Activated CD4-positive, alpha-beta T cell treated with anti-CD3 and anti-CD28 coated beads, Interleukin-2, amount 50 U/mL, for 48 hours (primary cell): ENCODE measurements at regions not wholly inside any gene's neighbourhood (a gene's known extent, or its start where the extent isn't known, plus 50 kb on each side); places are given as distances from the start of the nearest gene placed in this dataset.

Experiments used
- DNase-seq, 2 experiments: peaks; one replicate each; pipeline ENCODE4 v3.0.0-alpha.2; 2020

DNA sequence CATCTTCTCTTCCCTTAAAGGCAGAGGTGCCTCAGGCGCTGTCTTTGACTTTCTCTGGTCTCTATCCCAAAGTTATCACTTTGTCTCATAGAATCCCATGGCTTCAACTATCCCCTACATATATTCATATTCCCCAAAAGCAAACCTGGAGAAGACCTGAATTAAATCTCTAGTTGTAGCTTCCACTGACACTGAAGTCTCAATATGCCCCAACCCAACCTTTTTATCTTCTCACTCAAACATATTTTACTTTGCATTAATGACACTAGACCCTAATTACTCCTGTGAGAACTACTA lies 354.5 kb upstream of the DUSP10 start:
- DNase-seq = no peak

DNA sequence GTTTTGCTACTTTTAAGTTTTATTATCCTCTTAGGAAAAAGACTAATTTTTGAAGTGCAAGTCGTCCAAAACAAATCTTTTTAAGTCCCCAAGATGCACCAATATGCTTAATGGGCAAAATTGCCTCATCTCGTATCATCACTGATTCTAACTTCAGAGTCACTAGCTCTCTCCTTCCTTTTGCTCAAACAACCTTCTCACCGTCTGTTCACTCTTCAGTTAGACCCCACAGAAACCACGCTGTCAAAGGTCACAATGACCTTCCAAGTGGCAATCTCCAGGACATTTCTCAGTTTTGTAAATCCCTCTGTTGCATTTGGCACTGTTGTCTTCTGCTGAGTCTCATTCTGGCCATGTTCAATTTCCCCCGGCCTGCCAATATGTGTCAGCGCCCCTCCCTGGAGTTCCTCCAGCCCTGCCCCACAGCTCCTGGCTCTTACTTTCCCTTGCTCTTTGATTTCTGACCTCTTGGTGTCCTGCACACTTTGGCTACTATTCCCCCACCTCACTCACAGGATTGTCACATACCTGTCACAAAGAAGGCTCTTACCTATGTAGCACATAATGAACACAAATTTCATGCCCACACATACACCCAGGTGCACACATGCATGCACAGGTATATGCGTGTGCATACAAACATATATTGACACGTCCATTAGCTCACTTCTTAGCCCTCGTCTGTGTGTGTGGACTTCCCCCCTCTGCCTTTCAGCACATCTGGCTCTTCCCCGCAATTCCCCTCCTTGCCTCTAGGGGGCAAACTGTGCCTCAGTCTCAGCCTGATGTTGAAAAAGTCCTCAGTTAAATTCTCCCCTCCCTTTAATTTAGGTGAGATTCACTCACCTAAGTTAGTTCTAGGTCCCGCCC lies 354.0 kb upstream of the DUSP10 start:
- peak; percentile 62 to 71 for DNase-seq

DNA sequence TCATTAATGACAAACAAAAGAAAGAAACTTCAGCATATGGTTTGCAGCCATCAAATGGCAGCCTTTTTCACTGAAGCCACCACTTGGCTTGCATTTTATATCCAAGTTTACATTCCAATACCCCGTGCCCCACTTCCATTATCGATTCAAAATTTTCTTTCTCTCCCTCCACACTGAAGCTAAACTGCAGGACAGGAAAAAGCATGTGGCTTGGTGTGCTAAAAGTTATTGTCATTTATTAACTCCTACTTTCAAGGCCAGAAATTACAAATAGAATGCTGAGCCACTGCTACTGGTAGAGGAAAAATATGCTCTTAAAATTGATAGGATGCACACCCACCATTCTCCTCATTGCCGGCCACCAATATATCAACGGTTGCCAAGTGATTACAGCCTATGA lies 351.6 kb upstream of the DUSP10 start:
- no peak for DNase-seq

DNA sequence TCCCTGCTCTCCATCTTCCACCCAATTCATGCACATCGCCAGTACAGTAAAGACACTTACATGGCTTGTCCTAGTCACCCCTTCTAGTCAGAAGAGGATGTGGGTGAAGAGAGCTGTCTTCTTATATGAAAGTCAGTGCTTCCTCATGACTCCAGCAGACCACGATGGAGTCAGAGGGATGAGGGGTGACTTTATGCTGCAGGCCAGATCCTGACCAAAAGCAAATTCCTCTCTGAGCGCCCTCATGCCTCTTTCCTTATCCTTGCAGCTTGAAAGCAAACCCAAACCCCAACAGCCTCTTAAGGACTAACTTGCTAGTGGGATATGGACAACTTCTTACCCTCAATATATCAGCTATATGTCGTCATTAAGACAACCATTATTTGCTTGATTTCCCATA lies 348.2 kb upstream of the DUSP10 start:
- no peak for DNase-seq

DNA sequence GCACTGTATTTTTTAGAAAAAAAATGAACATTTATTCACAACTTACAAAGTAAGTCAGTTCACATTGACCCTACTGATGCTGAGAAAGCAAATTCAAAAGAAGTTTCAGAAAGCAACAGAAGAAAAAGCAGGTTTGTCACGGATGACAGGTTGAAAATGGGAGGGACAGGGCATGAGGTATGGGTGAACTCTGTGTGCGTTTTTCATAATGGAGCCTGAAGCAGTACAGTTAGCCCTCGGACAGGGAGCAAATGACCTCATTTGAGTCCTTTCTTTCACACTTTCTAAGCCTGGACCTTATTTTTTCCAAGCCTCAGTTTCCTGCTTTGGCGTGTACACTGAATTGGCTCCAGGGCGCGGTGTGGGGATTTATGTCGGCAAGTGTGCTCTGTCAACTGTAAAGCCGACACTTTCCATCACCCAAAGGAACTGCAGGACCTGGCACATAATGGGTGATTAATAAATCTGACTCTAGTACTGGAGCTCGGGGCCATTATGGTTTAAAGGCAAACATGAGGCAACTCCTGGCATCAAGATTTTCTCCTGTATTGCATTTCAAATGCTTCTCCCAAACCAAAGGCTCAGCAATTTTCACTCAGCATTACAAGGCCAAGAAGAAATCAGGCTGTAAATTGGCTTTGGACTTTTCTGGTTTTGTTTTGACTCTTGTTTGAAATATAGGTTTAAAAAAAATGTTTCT lies 345.5 kb upstream of the DUSP10 start:
- no peak for DNase-seq

DNA sequence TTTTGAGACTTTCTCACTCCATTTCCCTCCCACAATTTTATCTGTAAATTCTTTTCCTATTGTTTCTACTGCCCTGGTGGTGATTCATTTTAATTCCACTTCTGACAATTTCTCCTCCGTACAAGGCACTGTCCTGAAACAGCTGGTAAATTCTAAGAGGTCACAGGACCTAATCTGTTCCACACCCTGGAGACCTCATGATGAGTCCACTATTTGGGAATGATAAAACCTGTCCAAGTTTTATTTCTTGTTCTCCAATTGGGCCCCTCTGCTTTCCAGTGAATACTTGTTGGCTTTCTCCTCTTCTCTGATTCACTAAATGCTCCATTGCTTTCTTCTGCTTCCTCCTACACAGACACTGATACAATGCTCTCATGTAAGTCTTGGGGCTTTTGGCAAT lies 343.1 kb upstream of the DUSP10 start:
- no peak for DNase-seq

DNA sequence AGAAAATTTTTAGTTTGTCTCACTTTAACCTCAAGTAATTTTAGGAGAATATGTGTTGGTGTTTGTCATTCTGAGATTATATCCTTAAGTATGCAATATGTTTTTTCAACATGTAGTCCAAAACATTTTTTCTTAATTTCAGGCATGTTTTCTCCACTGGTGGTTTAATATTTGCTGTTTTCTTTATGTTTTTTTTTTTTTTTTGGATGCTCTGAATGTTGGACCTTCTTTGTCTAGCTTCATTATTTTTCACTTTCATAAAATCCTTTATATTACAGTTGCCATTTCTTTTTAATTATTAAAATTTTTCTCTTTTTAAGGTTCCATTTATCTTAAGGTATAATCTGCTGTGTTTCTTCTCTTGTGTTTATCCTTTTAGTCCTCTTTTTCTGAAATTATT lies 342.2 kb upstream of the DUSP10 start:
- DNase-seq = no peak

DNA sequence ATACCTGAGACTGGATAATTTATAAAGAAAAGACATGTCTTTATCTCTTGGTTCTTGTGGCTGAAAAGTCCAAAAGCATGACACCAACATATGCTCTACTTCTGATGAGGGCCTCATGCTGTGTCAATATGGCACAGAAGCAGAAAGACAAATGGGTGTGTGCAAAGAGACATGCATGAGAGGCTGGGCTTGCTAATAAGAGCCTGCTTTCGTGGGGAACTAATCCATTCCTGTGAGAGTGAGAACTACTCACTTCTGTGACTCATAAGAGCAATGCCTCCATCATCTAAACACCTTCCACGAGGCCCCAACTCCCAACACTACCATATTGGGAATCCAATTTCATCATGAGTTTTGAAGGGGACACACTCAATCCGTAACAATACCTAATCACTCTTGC lies 340.0 kb upstream of the DUSP10 start:
- no peak for DNase-seq

DNA sequence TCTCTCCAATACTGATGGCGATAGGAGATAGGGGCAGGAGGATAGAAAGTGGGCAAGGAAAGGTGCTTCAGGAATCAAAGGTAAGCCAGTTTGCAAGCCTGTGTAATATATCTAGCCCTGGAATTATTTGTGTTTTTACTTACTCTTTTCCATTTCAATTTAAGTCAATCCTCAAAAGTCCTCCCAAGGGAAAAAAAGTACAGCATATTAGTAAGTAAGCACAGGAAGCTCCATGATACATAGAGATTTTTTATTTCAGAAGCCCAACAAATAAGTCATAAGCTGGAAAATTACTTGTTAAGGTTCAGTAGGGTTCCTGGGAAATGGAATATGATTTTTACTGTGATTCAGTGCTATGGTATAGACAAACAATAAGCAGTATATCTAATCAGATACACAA lies 337.7 kb upstream of the DUSP10 start:
- DNase-seq = no peak

DNA sequence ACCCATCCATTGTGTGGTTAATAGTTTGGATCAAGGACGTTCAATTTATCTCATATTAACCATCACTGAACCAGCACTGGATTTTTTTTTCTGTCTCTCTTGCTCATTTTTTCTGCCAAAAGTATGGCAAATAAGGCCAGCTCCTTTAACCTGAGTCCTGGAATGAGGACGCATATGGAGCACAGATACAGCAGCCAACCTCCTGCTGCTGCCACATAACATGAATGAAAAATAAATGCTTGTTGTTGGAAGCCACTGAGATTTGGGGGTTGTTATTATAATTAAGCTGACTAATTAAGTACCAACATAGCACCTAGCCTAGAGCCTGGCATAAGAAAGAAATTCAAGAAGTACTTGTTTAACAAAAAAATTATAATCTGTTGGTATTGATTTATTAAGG lies 335.3 kb upstream of the DUSP10 start:
- DNase-seq = no peak

DNA sequence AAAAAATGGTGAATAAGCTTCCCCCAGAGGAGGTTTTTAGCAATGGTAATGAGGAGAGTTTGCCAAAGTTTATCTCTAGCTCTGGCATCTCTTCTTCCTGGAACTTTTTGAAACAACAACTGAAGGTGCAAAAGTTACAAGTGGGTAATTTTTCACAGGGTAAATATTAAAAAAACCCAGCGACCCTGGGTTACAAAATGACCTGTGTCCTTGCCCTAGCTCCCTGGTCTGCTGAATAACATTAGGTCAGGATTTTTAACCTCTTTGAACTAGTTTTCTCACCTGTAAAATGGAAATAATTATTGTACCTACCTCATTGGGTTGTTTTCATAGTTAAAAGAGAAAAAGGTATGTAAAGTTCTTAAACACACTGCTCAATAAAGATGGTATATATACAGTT lies 332.4 kb upstream of the DUSP10 start:
- DNase-seq = no peak

DNA sequence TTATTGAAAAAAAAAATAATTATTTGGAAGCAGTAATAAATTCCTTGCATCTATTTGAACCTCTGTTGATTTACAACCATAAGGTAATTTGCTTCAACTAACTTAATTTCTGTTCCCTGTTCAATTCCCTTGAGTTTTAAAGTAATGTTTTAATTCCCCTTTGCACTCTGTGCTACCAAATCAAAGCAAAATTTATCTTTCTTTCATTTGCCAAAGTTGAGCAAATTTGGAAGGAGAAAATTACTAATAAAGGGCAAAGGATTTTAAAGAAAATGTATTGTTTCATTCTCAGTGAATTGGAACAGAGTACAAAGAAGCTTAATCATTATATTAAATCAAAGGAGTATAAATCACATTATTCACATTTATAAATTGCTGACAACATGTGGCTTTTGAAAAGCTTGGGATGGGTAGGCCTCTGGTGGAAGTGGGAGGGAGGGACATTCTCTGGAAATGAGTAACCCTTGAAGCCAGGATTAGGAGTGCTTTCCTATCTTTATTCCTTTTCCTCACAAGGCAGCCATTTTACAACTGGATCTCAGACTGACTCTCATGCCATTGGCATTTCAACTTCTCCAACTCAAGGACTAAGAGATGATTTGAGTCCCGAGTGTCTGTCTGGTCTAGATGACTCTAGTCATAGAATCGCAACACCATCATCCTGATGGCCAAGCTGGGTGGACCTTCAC lies 331.6 kb upstream of the DUSP10 start:
- DNase-seq = no peak

DNA sequence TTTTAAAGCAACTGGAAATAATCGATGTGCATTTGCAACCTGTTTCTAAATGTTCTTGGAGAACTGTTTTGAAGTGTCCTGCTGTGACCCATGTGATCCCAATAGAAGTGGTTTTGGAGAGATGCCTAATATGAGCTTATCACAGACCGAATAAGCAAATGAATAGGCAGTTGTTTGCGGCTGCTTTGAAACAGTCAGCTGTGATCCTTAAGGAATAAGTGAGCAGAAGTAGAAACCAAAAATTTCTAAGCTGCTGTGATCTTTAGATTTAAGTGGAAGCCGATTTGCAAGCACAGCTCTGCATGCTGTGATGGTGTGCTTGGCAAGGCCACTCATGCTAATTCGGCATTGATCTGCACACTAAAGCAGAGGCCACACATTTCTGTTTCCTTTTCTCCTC lies 329.5 kb upstream of the DUSP10 start:
- no peak for DNase-seq

DNA sequence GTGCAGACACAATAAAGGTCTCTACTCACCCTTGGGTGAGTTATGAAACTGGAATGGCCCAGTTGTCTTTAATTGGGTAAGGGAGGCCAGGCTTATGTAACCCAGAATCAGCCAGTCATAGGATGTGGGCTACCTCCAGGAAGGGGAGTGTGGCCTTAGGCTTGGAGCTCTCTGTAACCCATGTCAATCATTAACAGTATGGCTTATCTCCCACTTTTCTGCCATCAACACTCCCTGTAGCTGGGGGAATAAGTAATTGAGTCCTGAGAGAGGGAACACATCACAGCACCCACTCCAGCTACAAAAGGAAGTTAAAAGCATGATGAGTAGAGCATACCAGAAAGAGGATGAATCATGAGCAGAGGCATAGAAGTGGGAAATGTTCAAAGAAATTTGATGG lies 327.0 kb upstream of the DUSP10 start:
- no peak for DNase-seq

DNA sequence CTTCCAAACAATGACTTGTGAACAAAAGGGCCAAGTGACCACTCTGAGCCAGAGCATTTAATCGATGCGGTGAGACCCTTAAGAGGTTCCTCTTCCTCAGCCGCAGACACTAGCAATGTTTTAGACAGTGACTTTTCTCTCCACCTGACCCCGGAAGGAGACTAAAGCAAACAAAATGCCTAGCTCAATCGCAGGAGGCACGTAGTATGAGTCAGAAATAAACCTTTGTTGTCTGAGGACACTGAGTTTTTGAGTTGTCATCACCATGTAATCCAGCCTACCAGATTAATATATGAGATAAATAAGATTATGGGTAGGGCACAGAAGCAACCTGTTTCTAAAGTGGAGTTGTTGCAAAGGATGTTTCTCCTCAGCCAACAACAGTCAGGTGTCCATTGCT lies 326.2 kb upstream of the DUSP10 start:
- DNase-seq = no peak

DNA sequence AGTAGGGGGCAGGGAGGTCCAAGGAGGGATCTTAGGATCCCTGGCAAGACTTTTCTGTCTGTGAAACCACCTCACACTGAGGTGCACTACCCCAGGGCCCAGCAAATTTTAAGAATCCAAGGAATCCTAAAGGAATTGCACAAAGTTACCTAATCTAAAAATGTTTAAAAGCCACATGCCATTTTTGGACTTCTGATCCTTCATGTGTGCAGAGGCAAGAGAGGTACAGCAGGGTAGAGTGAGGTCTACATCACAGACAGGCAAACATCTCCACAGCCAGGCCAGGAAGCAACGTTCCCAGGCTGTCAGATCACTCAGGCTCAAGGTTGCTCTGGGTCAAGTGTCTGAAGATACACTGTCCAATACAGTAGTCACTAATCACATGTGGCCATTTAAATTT lies 324.6 kb upstream of the DUSP10 start:
- no peak for DNase-seq

DNA sequence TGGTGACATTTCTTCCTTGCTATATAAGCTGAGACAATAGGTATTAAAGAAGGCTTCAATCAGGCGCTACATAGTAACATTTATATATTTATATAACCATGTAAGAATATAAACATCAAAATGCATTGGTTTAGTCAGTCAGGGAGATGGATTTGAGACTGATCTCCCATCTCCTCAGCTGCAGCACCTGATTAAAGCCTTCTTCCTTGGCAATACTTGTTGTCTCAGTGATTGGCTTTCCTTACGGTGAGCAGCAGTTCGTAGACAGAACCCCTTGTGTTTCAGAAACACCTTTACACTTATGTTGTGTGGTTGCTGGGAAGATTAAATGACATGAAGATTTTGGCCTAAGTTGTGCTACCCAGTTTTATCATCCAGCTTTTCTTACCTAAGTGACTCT lies 323.3 kb upstream of the DUSP10 start:
- DNase-seq = no peak

DNA sequence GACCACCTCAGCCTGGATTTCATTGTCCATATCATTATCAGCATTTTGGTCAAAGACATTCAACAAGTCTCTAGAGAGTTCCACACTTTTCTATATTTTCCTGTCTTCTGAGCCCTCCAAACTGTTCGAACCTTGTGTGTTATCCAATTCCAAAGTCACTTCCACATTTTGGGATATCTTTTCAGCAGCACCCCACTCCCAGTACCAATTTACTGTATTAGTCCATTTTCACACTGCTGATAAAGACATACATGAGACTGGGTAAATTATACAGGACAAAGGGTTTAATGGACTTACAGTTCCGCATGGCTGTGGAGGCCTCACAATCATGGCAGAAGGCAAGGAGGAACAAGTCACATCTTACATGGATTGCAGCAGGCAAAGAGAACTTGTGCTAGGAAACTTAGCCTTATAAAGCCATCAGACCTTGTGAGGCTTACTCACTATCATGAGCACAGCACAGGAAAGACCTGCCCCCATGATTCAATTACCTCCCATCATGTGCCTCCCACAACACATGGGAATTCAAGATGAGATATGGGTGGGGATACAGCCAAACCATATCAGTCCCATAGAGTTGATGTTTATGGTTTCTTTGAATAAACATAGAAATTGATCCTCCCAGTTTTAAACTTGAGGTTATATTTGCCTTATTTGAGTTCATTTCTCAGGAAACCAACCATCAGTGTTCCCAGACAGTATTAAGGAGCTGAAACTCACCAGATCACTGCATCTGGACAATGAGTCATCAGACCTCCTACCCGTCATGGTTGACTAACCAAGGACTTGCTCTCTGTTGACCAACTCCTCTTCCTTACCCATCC lies 322.7 kb upstream of the DUSP10 start:
- no peak for DNase-seq

DNA sequence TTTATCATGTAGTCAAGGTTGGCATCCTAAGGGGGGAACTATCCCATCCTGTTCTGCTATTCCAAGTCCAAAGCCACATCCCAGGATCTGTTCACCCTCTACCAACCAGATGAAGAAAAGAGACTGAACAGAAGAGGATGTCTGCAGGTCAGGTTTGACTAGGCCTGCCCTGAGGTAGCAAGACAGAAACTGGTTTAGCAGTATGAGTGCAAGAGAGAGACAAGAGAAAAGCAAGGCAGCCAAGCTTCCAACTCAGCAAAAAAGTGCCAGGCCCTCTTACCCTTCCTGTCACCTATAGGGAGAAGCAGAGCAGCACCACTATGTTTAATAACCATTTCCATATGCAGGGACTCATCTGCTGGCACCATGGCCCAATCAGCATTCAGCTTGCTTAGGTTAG lies 320.8 kb upstream of the DUSP10 start:
- DNase-seq = no peak

DNA sequence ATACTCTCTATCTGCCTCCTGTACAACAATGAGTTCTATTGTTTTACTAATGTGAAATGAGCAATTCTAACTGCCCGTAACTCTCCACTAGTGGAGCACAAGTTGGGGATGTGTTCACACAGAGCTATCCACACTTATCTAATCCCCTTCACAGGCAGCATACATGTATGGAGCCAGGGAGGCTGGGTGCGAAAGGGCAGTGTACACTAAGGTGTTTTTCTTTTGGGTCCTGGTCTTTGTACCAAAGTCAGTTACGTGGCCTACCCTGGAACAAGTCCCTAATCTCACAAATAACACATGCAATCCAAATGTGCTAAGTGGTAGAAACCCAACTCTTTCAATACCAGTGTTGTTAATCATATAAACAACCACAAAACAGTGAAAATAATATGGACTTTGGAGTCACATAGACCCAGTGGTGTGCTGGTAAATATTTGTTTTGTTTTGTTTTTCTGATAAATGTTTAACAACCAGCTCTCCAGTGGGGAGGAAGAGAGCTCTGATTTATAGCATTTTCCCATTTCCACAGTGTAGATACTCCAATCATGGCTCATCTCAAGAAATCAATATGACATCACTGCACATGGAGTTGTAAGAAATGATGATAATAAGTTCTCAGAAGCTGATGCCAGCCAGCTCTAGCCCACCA lies 319.9 kb upstream of the DUSP10 start:
- DNase-seq = no peak

DNA sequence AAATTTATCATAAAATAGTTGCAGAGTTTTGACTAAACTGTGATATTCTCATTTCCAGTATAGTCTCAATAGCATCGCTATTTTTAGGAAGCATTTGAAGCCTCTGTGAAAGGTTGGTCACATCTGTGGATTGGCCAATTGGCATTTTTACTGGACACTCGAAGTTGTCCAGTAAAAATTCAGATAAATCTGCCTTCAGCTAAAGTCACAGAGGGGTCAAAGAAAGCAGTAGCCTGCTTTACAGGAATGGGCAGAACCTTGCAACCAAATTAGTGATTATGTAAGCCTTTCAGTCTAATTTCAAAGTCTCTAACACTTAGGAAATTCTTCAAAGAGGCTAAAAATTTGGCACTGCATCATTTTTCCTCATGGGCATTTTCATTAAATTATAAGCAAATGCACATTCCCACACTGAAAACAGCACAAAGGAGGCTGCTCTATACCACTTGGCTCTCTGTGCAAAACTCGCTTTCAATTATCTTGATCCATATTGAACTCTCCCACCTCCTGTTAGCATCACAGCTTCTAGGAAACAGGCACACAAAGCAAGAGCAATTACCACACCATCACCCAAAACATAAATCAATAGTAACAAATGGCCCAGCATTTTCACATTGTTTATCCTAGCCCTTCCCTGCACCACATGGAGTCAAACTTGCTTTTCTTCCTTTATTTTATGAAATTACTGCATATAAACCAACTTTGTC lies 318.5 kb upstream of the DUSP10 start:
- no peak for DNase-seq

DNA sequence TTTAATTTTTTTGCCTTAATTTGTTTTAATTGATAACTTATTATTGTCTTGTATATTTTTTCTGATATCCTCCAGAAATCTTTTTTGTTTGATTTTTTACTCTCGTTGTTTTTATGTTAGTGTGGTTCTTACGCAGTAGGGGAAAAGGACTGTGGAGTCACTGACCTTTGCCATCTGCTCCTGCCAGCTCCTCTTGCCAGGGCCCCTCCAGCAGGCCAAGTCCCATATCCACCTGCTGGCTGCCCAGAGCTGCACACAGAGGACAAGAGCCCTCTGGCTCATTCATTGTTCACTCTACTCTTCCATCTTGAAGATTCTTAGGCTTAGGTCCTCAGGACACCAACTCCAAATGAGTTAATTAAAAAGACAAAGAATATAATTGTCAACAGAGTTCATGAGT lies 316.4 kb upstream of the DUSP10 start:
- DNase-seq = no peak
